Stimulated activated CD4-positive, alpha-beta T cell treated with anti-CD3 and anti-CD28 coated beads, Interleukin-1b, Interleukin-23, amount 100 ng/mL, for 1 hour (primary cell): ENCODE measurements at regions not wholly inside any gene's neighbourhood (a gene's known extent, or its start where the extent isn't known, plus 50 kb on each side); places are given as distances from the start of the nearest gene placed in this dataset.
"Not testable (repeated sequence)": the region's sequence is repeated elsewhere in the genome, so short reads cannot be mapped to it uniquely, and the experiment has no call there.

ENCODE experiments used
- DNase-seq, 2 donors: peaks; one replicate each; pipeline ENCODE4 v3.0.0-alpha.2; 2020; ENCODE audit warnings: low read depth in 2 of 2

- no peak for DNase-seq
Measured at GRCh38 chr22:19599626-19600243, 75.5 kb upstream of the CLDN5 start.

GRCh38 chr22:19603346-19603745 is 79.1 kb upstream of the CLDN5 start:
- DNase-seq, result not testable (repeated sequence)

GRCh38 chr22:19603767-19604166 is 79.6 kb upstream of the CLDN5 start:
- no peak for DNase-seq

- no peak for DNase-seq
Measured at GRCh38 chr22:19604711-19605268, 80.6 kb upstream of the CLDN5 start.

GRCh38 chr22:19605508-19606331 is 81.5 kb upstream of the CLDN5 start:
- DNase-seq, result no peak

GRCh38 chr22:19606332-19607191 is 82.4 kb upstream of the CLDN5 start:
- no peak for DNase-seq

GRCh38 chr22:19607192-19608002 is 83.2 kb upstream of the CLDN5 start:
- DNase-seq, result peak in 1 of 2 donors; percentile 9

GRCh38 chr22:19608003-19608690 is 83.9 kb upstream of the CLDN5 start:
- DNase-seq, result no peak

- not testable (repeated sequence) for DNase-seq
Measured at GRCh38 chr22:19609753-19610152, 85.5 kb upstream of the CLDN5 start.

GRCh38 chr22:19610518-19611253 is 86.5 kb upstream of the CLDN5 start:
- DNase-seq, result no peak

- DNase-seq, result no peak
Measured at GRCh38 chr22:19611590-19611989, 87.4 kb upstream of the CLDN5 start.

GRCh38 chr22:19612866-19613572 is 88.8 kb upstream of the CLDN5 start:
- DNase-seq, result no peak

GRCh38 chr22:19614536-19614863 is 90.3 kb upstream of the CLDN5 start:
- no peak for DNase-seq

- no peak for DNase-seq
Measured at GRCh38 chr22:19615001-19615461, 90.8 kb upstream of the CLDN5 start.

GRCh38 chr22:19615867-19616581 is 91.8 kb upstream of the CLDN5 start:
- DNase-seq, result no peak

GRCh38 chr22:19619144-19620009 is 94.9 kb upstream of the SEPTIN5 start:
- DNase-seq, result no peak

- no peak for DNase-seq
Measured at GRCh38 chr22:19620742-19621371, 93.4 kb upstream of the SEPTIN5 start.
